OCI-LY3 (cell line): ENCODE measurements at regions not wholly inside any gene's neighbourhood (a gene's known extent, or its start where the extent isn't known, plus 50 kb on each side); places are given as distances from the start of the nearest gene placed in this dataset.
"Not testable (repeated sequence)": the region's sequence is repeated elsewhere in the genome, so short reads cannot be mapped to it uniquely, and the experiment has no call there.

Experiments
- H2AFZ ChIP-seq: fragments of 200-600, 300-600 bp; shearing (Covaris generic); 2 replicates; pipeline ENCODE4 v1.6.0; 2014; ENCODE audit warnings: antibody characterized with exemption, low read depth, low read length
- H3K27ac ChIP-seq: fragments of 200-600, 300-600 bp; sonication (generic); 2 replicates; pipeline ENCODE4 v1.5.1; 2014; ENCODE audit warnings: mild to moderate bottlenecking, low read length, moderate library complexity, mixed read lengths
- H3K27me3 ChIP-seq: fragments of 200-600, 300-600 bp; sonication (generic); 2 replicates; pipeline ENCODE4 v1.6.1; 2014; ENCODE audit warnings: low read depth, low read length, mixed read lengths
- H3K36me3 ChIP-seq: fragments of 200-600, 300-600 bp; sonication (generic); replicated peaks from 2 replicates; pipeline ENCODE3; 2014; ENCODE audit warnings: low read depth, low read length, mixed read lengths
- H3K4me1 ChIP-seq: fragments of 300-600, 200-600 bp; sonication (generic); 2 replicates; pipeline ENCODE4 v1.6.1; 2014; ENCODE audit warnings: low read length, mixed read lengths
- H3K4me2 ChIP-seq: fragments of 200-600, 300-600 bp; sonication (generic); 2 replicates; pipeline ENCODE4 v1.6.1; 2014; ENCODE audit warnings: low read length, mixed read lengths
- H3K4me3 ChIP-seq: fragments of 300-600, 200-600 bp; sonication (generic); 2 replicates; pipeline ENCODE4 v1.5.1; 2014; ENCODE audit warnings: antibody characterized with exemption, mild to moderate bottlenecking, low read length, moderate library complexity
- H3K79me2 ChIP-seq: fragments of 300-600, 200-600 bp; shearing (Covaris generic); 2 replicates; pipeline ENCODE4 v1.6.1; 2014; ENCODE audit warnings: mild to moderate bottlenecking, low read length, mixed read lengths
- H3K9ac ChIP-seq: fragments of 300-600, 200-600 bp; shearing (Covaris generic); 2 replicates; pipeline ENCODE4 v1.6.0; 2014; ENCODE audit warnings: mild to moderate bottlenecking, low read length, moderate library complexity
- H3K9me3 ChIP-seq: fragments of 200-600, 300-600 bp; shearing (Covaris generic); 2 replicates; pipeline ENCODE4 v1.6.1; 2014; ENCODE audit warnings: low read length, mixed read lengths; ENCODE audit not compliant: insufficient read depth
- H4K20me1 ChIP-seq: fragments of 200-600, 300-600 bp; sonication (generic); 2 replicates; pipeline ENCODE4 v1.6.1; 2016; ENCODE audit warnings: low read length, mixed read lengths; ENCODE audit not compliant: insufficient read depth
- CTCF ChIP-seq: fragments of 200-600, 300-600 bp; sonication (generic); IDR thresholded peaks from 2 replicates; pipeline ENCODE4 v1.5.1; 2014; ENCODE audit warnings: antibody characterized with exemption, low read length, low read depth
- EZH2phosphoT487 ChIP-seq: fragments of 200-600 bp; shearing (Covaris generic); IDR thresholded peaks from 2 replicates; pipeline ENCODE4 v1.6.1; 2018; ENCODE audit warnings: antibody characterized with exemption, mixed run types, low read depth

GRCh38 chr3:198107840-198108734 is 148.1 kb downstream of the LMLN start:
- no peak overlapping the region for H2AFZ ChIP-seq
- no peak overlapping the region for H3K4me3 ChIP-seq
- no peaks in the 10 kb centered on the region for H3K79me2 ChIP-seq
- H3K9ac ChIP-seq = no peak overlapping the region
- no peaks in the 10 kb centered on the region for H4K20me1 ChIP-seq
- TF ChIP-seq EZH2phosphoT487 = no peak
- TF ChIP-seq CTCF = no peak
- H3K27ac ChIP-seq = no peak overlapping the region
- no peaks in the 10 kb centered on the region for H3K36me3 ChIP-seq
- no peak overlapping the region for H3K4me2 ChIP-seq
- H3K9me3 ChIP-seq = no peaks in the 10 kb centered on the region
- H3K27me3 ChIP-seq = peaks cover 10% of the 10 kb centered on the region; the same call in 1 of the 2 replicates
- no peaks in the 10 kb centered on the region for H3K4me1 ChIP-seq

- H3K4me1 ChIP-seq = no peaks in the 10 kb centered on the region
- H4K20me1 ChIP-seq = no peaks in the 10 kb centered on the region
- no peaks in the 10 kb centered on the region for H3K79me2 ChIP-seq
- H3K9me3 ChIP-seq = no peaks in the 10 kb centered on the region
- no peak overlapping the region for H3K4me2 ChIP-seq
- H3K27ac ChIP-seq = no peak overlapping the region
- no peak overlapping the region for H2AFZ ChIP-seq
- TF ChIP-seq CTCF (no peak), EZH2phosphoT487 (no peak)
- no peaks in the 10 kb centered on the region for H3K36me3 ChIP-seq
- peaks cover 10% of the 10 kb centered on the region; the same call in 1 of the 2 replicates for H3K27me3 ChIP-seq
- no peak overlapping the region for H3K4me3 ChIP-seq
- no peak overlapping the region for H3K9ac ChIP-seq
These were observed 149.9 kb downstream of the LMLN start for GRCh38 chr3:198109883-198110282.

GRCh38 chr3:198112031-198112430 is 152.0 kb downstream of the LMLN start:
- Histone ChIP-seq H3K9ac (no peak overlapping the region), H4K20me1 (no peaks in the 10 kb centered on the region), H3K9me3 (no peaks in the 10 kb centered on the region), H3K27me3 (0 out of 2 replicates have a peak, but pooled peaks cover 10% of the 10 kb centered on the region), H3K79me2 (no peaks in the 10 kb centered on the region), H3K36me3 (no peaks in the 10 kb centered on the region), H3K4me2 (no peak overlapping the region), H2AFZ (no peak overlapping the region), H3K4me1 (no peaks in the 10 kb centered on the region), H3K4me3 (no peak overlapping the region), H3K27ac (no peak overlapping the region)
- no peak for TF ChIP-seq CTCF
- no peak for TF ChIP-seq EZH2phosphoT487

GRCh38 chr3:198113206-198114053 is 153.4 kb downstream of the LMLN start:
- H3K9ac ChIP-seq = no peak overlapping the region
- TF ChIP-seq EZH2phosphoT487 (no peak), CTCF (no peak)
- H3K27ac ChIP-seq = no peak overlapping the region
- H3K4me2 ChIP-seq = no peak overlapping the region
- 0 out of 2 replicates have a peak, but pooled peaks cover 4% of the 10 kb centered on the region for H3K27me3 ChIP-seq
- no peaks in the 10 kb centered on the region for H3K79me2 ChIP-seq
- H3K36me3 ChIP-seq = no peaks in the 10 kb centered on the region
- H3K4me3 ChIP-seq = no peak overlapping the region
- H3K4me1 ChIP-seq = no peaks in the 10 kb centered on the region
- H3K9me3 ChIP-seq = no peaks in the 10 kb centered on the region
- H2AFZ ChIP-seq = no peak overlapping the region
- no peaks in the 10 kb centered on the region for H4K20me1 ChIP-seq

- not testable (repeated sequence) for H3K4me1 ChIP-seq, H3K79me2 ChIP-seq, H2AFZ ChIP-seq, H3K4me2 ChIP-seq, H3K36me3 ChIP-seq, H3K9ac ChIP-seq, H3K27ac ChIP-seq, H3K27me3 ChIP-seq, H3K4me3 ChIP-seq, H3K9me3 ChIP-seq, H4K20me1 ChIP-seq
These were observed 154.5 kb downstream of the LMLN start for GRCh38 chr3:198114516-198114915.

- H3K4me1 ChIP-seq, H3K9me3 ChIP-seq, H4K20me1 ChIP-seq, H3K4me3 ChIP-seq, H3K9ac ChIP-seq, H3K79me2 ChIP-seq, H3K4me2 ChIP-seq, H3K27ac ChIP-seq, H2AFZ ChIP-seq, H3K27me3 ChIP-seq, H3K36me3 ChIP-seq: not testable (repeated sequence)
These were observed 162.2 kb downstream of the LMLN start for GRCh38 chr3:198122184-198122583.
